ENCODE measurements at regions not wholly inside any gene's neighbourhood (a gene's known extent, or its start where the extent isn't known, plus 50 kb on each side); places are given as distances from the start of the nearest gene placed in this dataset.

DNA sequence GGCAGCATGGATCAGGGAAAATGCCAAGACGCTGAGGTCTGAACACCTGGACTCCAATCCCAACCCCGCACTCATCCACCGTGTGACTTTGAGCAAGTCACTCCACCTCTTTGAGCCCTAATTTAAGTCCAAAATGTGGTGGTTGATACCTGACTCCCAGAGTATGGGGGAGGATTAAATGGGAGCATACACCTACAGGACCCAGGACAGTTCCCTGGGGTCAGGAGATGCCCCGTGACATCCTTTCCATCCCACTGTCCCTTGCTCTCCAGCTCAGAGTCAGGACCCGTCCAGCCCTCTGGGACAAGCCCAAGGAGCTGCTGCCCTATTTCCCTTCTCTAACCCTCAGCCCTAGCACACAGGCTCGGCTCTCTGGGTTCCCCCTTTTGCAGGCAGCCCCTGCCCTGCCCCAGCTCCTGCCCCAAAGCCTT, 276.4 kb downstream of the XXYLT1 start:
- no peak overlapping the region for H2AFZ ChIP-seq (ENCODE audit: low read length)
- WGBS (ENCODE audit: extremely low coverage, insufficient read length, low lambda C conversion rate), result no CpG with 5 or more reads among the region's 6 CpGs
- H3K79me2 ChIP-seq (ENCODE audit: insufficient read depth, low read length), result no peaks in the 10 kb centered on the region
- H3K4ac ChIP-seq (ENCODE audit: low read depth, low read length), result no peak overlapping the region
- no peaks in the 10 kb centered on the region for H3K36me3 Mint-ChIP-seq (ENCODE audit: insufficient read depth in 1 of 3, low read depth in 3 of 3)
- no peaks in the 10 kb centered on the region for H3K79me1 ChIP-seq (ENCODE audit: insufficient read depth, low read depth, low read length, poor library complexity, severe bottlenecking)
- TF ChIP-seq, protein P1, sequence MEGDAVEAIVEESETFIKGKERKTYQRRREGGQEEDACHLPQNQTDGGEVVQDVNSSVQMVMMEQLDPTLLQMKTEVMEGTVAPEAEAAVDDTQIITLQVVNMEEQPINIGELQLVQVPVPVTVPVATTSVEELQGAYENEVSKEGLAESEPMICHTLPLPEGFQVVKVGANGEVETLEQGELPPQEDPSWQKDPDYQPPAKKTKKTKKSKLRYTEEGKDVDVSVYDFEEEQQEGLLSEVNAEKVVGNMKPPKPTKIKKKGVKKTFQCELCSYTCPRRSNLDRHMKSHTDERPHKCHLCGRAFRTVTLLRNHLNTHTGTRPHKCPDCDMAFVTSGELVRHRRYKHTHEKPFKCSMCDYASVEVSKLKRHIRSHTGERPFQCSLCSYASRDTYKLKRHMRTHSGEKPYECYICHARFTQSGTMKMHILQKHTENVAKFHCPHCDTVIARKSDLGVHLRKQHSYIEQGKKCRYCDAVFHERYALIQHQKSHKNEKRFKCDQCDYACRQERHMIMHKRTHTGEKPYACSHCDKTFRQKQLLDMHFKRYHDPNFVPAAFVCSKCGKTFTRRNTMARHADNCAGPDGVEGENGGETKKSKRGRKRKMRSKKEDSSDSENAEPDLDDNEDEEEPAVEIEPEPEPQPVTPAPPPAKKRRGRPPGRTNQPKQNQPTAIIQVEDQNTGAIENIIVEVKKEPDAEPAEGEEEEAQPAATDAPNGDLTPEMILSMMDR (conservative IDR thresholded peaks at IDR 0.05), result no peak
- no peak overlapping the region for H3K23ac ChIP-seq (ENCODE audit: insufficient read length, low read depth, low read length)
- H3K23me2 ChIP-seq (ENCODE audit: insufficient read length, low read depth, low read length, poor library complexity, severe bottlenecking), result no peaks in the 10 kb centered on the region
- H2BK15ac ChIP-seq (ENCODE audit: low read depth, low read length), result no peak overlapping the region
- no peaks in the 10 kb centered on the region for H3K4me1 ChIP-seq (ENCODE audit: insufficient read depth, low read length)
- no peaks in the 10 kb centered on the region for H3K27me3 ChIP-seq (ENCODE audit: insufficient read depth, low read length)
- H3K9ac ChIP-seq (ENCODE audit: extremely low read depth, insufficient read length, low read length), result no peak overlapping the region
- no peak overlapping the region for H4K91ac ChIP-seq (ENCODE audit: insufficient read length, low read depth, low read length)
- no peaks in the 10 kb centered on the region for H3K9me3 ChIP-seq (ENCODE audit: control insufficient read depth, low read depth, low read length)
- no peak overlapping the region for H2BK20ac ChIP-seq (ENCODE audit: low read depth, low read length, poor library complexity, severe bottlenecking)
- no peak overlapping the region for H3K27ac ChIP-seq (ENCODE audit: insufficient read length, low read depth, low read length)
- H2BK5ac ChIP-seq (ENCODE audit: insufficient read length, low read length), result no peak overlapping the region
- 0 out of 4 replicates have a peak, but pooled peaks cover 0 to 2% of the 10 kb centered on the region in 2 experiments for H3K4me1 Mint-ChIP-seq
- no peak overlapping the region for H3T11ph ChIP-seq (ENCODE audit: low read length)
- no peak overlapping the region for H2BK120ac ChIP-seq (ENCODE audit: low read depth, low read length, poor library complexity, severe bottlenecking)
- no peak overlapping the region for H2AK5ac ChIP-seq (ENCODE audit: insufficient read length, low read length)
- no peak overlapping the region for H3K56ac ChIP-seq (ENCODE audit: insufficient read length, low read depth, low read length)
- no peak for DNase-seq
- H3K14ac ChIP-seq (ENCODE audit: insufficient read depth, low read length), result no peak overlapping the region
- no peaks in the 10 kb centered on the region; a peak in 1 of 5 replicates for H3K9me3 Mint-ChIP-seq
- no peak overlapping the region for H3K4me2 ChIP-seq (ENCODE audit: insufficient read depth, insufficient read length, low read length)
- H2BK12ac ChIP-seq (ENCODE audit: insufficient read length, low read depth, low read length), result no peak overlapping the region
- H3K18ac ChIP-seq (ENCODE audit: insufficient read length, low read depth, low read length), result no peak overlapping the region
- peaks cover 22% of the 10 kb centered on the region for H3K27me3 Mint-ChIP-seq (ENCODE audit: low read depth)
- no peak overlapping the region for H3K27ac Mint-ChIP-seq
- no peaks in the 10 kb centered on the region for H4K20me1 ChIP-seq (ENCODE audit: control insufficient read depth, insufficient read depth, insufficient read length)
- no peak overlapping the region for H4K5ac ChIP-seq (ENCODE audit: insufficient read length, low read depth, low read length)
- no peak overlapping the region for H3K4me3 Mint-ChIP-seq
- H4K8ac ChIP-seq (replicated peaks; ENCODE audit: insufficient read length, low read depth, low read length), result no peak overlapping the region
